Vagina (tissue), 2 donors: ENCODE measurements at regions not wholly inside any gene's neighbourhood (a gene's known extent, or its start where the extent isn't known, plus 50 kb on each side); places are given as distances from the start of the nearest gene placed in this dataset.

ENCODE experiments used
- CTCF ChIP-seq, 3 experiments: fragments of 450-650 bp in 2 of 3; fragments of 200-600 bp in 1 of 3; sonication (generic) in 1 of 3; IDR thresholded peaks; one replicate each; pipeline ENCODE4 v1.5.1; 2017 to 2019; ENCODE audit warnings: antibody characterized with exemption in 3 of 3, mild to moderate bottlenecking in 2 of 3, moderate library complexity in 2 of 3
- POLR2A ChIP-seq, 2 donors: fragments of 450-650 bp; IDR thresholded peaks; one replicate each; pipeline ENCODE4 v1.6.1; 2017; ENCODE audit warnings: antibody characterized with exemption in 2 of 2, mild to moderate bottlenecking in 2 of 2, moderate library complexity in 2 of 2
- POLR2AphosphoS5 ChIP-seq, 2 donors: sonication (generic); formaldehyde crosslinking; IDR thresholded peaks; one replicate each; pipeline ENCODE4 v1.9.0; 2017; ENCODE audit warnings: antibody characterized with exemption in 2 of 2, mild to moderate bottlenecking in 2 of 2, low read depth in 1 of 2; ENCODE audit not compliant: insufficient read depth in 1 of 2

- TF ChIP-seq CTCF (IDR thresholded peaks at IDR 0.05): no peak
- TF ChIP-seq POLR2A (IDR thresholded peaks at IDR 0.05): no peak
- TF ChIP-seq POLR2AphosphoS5 (IDR thresholded peaks at IDR 0.05; ENCODE audit: insufficient read depth in 1 of 2, low read depth in 1 of 2): no peak
Measured at GRCh38 chr22:49600468-49600867, 227.2 kb downstream of the BRD1 start.
